ENCODE measurements at regions not wholly inside any gene's neighbourhood (a gene's known extent, or its start where the extent isn't known, plus 50 kb on each side); places are given as distances from the start of the nearest gene placed in this dataset.

- peak; percentile 80 to 89 for TF ChIP-seq CTCF (IDR thresholded peaks at IDR 0.05; ENCODE audit: extremely low read depth in 1 of 2, insufficient read depth in 1 of 2, low read depth in 1 of 2, low read length in 2 of 2)
- no peak for TF ChIP-seq EZH2 (IDR thresholded peaks at IDR 0.05; ENCODE audit: borderline replicate concordance, low read depth, low read length, severe bottlenecking)
Observed at GRCh38 chr13:29707876-29708543, 112.5 kb upstream of the SLC7A1 start.
